GM12891 (cell line): ENCODE measurements at regions not wholly inside any gene's neighbourhood (a gene's known extent, or its start where the extent isn't known, plus 50 kb on each side); places are given as distances from the start of the nearest gene placed in this dataset.

Experiments
- DNase-seq: peaks from one replicate; pipeline ENCODE4 v3.0.0; 2011; ENCODE audit warnings: low spot score; ENCODE audit not compliant: insufficient read length
- FAIRE-seq: peaks from 2 replicates; lab custom pipeline; 2011; peaks lifted over from hg19 to GRCh38; lab: Jason Lieb, UNC
- PAX5 ChIP-seq: IDR thresholded peaks from 2 replicates; pipeline ENCODE4 v1.6.1; 2011; ENCODE audit warnings: low read length, moderate library complexity, mild to moderate bottlenecking; ENCODE audit not compliant: insufficient read depth, severe bottlenecking
- POLR2A ChIP-seq: IDR thresholded peaks from 2 replicates; pipeline ENCODE4 v1.6.1; 2011; ENCODE audit warnings: low read depth, low read length, control low read depth
- POLR2AphosphoS5 ChIP-seq: IDR thresholded peaks from 2 replicates; pipeline ENCODE4 v1.6.1; 2011; ENCODE audit warnings: low read depth, low read length, control low read depth
- POU2F2 ChIP-seq: IDR thresholded peaks from 2 replicates; pipeline ENCODE4 v1.6.1; 2011; ENCODE audit warnings: low read depth, mild to moderate bottlenecking, control low read depth, low read length, moderate library complexity
- SPI1 ChIP-seq: IDR thresholded peaks from 2 replicates; pipeline ENCODE4 v1.6.1; 2011; ENCODE audit warnings: low read depth, low read length, control low read depth
- TAF1 ChIP-seq: IDR thresholded peaks from 2 replicates; pipeline ENCODE4 v1.6.1; 2011; ENCODE audit warnings: low read depth, low read length, control low read depth

DNA sequence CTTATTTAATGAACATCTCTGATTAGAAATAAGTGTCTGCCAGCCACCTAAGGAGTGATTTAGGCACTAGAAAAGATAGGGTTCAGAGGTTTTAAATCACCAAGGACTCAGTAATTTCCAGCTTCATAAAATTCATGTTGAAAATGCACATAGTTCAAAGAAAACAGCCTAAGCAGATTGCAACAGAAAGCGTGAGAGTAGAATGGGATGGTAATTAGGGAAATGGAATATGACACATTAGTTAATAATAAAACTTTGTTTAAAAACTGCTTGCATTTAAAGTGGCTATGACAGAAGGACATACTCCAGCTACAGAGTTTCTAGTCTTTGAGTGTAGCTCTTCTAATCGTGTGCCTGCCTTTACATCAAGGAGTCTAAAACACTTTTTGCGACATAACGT lies 490.8 kb downstream of the TLE4 start:
- FAIRE-seq (no peak), DNase-seq (no peak)
- no peak for TF ChIP-seq SPI1
- no peak for TF ChIP-seq POLR2AphosphoS5
- no peak for TF ChIP-seq POLR2A
- no peak for TF ChIP-seq POU2F2
- no peak for TF ChIP-seq PAX5
- no peak for TF ChIP-seq TAF1

DNA sequence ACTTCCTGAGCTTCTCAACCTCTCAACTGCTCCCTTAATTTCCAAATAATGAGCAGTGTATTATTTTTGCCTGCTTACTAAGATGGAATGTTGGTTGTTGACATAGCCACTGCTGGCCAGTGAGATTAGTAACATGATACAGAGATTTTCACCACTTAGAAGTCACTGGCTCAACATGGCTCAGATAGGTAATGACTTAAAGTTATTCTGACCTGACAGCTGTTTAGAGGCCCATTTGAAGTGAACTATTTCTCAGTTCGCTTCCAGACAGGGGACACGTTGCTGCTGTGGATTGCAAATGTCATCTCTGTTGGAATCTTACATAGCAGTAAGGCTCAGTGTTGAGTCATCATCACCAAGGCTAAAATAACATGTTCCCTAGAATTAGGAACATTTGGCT lies 490.2 kb downstream of the TLE4 start:
- no peak for DNase-seq
- no peak for TF ChIP-seq PAX5
- no peak for FAIRE-seq

DNA sequence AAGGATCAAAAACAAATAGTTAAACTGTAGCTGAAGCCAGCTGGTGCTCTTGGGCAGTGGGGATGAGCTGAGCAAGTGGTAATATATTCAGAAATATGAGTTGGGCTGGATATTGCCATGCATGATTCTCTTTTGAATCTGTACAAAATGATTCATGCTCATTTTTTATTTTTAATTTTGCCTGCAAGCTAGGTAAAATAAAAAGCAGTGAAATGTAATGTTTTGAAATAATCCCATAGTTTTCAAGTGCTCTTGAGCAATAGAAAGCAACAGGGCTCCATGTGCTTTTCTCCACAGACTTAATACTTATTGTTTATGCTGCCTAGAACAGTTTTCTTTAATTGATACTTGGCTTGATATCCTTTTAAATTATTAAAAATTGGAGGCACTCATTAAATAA lies 489.3 kb downstream of the TLE4 start:
- no peak for DNase-seq
- no peak for FAIRE-seq
- no peak for TF ChIP-seq POU2F2

DNA sequence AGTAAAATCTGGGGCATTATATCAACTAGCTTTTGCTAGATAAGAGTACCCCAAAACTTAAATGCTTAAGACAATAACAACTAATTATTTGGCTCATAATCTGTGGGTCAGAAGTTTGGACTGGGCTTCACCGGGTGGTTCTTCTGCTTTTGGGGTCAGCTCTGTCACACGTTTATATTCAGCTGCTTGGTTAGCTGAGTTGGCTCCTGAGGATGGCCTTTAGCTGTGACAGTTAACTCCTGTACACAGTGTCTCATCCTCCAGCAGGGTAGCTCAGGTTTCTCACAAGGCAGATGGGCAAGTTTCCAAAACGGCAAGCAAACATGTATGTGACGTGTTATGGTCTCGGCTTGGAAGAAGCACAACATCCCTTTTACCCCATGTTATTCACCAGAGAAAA lies 488.2 kb downstream of the TLE4 start:
- no peak for FAIRE-seq
- TF ChIP-seq POLR2A (no peak), POU2F2 (no peak), PAX5 (no peak)
- DNase-seq: no peak

DNA sequence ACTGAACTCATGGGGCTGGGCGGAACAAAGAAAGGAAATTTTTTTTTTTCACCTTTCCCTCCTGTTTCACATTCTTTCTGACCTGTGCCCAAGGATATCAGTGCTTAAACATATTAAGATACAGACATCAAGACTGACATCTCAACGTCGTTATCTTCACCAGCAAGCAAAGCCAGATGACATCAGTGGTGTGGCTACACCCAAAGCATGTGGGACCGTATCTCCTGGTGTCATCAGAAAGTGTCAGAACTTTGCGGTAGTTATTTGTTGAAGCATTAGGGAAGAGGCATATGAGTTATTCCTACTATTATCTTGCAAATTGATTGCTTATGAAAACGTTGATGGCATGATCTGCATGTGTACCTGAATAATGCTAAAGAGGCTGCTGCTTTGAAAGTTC lies 487.4 kb downstream of the TLE4 start:
- FAIRE-seq: no peak
- TF ChIP-seq TAF1 (no peak), POLR2A (no peak), SPI1 (no peak)
- no peak for DNase-seq

DNA sequence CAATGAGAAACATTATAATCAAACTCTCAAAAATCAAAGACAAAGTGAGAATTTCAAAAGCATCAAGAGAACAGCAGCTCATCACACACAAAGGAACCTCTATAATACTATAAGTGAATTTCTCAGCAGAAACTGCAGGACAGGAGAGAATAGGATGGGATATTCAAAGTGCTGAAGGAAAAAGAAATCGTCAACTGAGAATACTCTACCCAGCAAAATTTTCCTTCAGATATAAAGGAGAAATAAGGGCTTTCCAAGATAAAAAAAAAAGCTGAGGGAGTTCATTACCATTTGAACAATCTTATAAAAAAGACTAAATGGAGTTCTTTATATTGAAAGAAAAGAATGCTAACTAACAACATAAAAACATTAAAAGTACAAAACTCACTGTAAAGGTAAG lies 481.1 kb downstream of the TLE4 start:
- TF ChIP-seq TAF1: no peak
- no peak for TF ChIP-seq PAX5
- no peak for TF ChIP-seq POLR2AphosphoS5
- TF ChIP-seq POLR2A: no peak
- no peak for TF ChIP-seq SPI1
- no peak for TF ChIP-seq POU2F2
- no peak for DNase-seq
- no peak for FAIRE-seq

DNA sequence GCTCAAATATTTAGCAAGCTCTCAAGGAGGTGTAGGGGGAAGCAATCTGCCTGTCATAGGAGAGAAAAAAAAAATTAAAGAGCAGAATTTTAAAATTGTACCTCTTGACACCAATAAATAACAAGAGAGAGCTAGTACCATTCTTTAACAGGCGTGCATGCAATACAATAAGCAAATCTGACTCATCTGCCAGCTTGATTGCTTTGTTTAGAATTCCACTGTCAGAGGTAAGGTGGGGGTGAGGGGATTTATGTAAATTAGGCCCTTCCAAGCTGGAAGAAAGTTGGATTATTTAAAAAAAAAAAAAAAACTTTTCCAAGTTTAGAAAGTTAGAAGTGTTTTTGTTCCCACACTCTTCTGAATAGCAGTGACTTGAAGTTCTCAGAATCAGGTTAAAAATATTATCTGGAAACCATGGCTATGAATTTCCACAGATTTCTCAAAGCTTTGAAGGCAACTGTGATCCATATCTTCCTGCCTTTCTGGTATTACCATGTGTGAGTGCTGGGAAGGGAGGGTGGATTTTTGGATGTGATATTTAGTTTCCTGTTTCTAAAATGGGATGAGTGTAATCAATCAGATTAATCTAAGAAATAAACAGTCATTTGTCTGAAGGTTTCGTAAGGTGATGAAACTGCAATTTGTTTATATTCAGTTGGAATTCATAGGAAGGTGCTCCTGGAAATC lies 477.5 kb downstream of the TLE4 start:
- DNase-seq (no peak), FAIRE-seq (no peak)
- TF ChIP-seq POU2F2: no peak
- TF ChIP-seq TAF1: no peak
- no peak for TF ChIP-seq SPI1
- TF ChIP-seq POLR2AphosphoS5: no peak
- TF ChIP-seq POLR2A: no peak
- TF ChIP-seq PAX5: no peak

DNA sequence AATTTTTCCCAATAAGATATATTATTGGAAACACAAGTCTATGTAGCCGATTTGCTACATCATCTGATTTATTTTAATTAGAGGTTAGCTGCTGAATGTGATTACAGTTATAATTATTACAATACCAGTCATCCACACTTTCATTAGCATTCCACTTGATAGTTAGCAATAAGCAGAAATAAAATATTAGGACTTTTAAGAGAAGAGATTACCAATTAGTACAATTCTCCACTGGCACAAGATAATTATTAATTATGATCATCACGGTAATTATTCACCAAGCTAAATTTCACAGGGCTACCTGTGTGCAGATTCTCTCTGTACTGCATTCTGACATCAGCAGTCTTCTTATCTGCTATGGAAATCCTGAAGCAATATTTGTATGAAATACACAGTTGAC lies 474.7 kb downstream of the TLE4 start:
- no peak for TF ChIP-seq POU2F2
- no peak for TF ChIP-seq TAF1
- no peak for TF ChIP-seq PAX5
- DNase-seq: no peak
- FAIRE-seq: no peak

DNA sequence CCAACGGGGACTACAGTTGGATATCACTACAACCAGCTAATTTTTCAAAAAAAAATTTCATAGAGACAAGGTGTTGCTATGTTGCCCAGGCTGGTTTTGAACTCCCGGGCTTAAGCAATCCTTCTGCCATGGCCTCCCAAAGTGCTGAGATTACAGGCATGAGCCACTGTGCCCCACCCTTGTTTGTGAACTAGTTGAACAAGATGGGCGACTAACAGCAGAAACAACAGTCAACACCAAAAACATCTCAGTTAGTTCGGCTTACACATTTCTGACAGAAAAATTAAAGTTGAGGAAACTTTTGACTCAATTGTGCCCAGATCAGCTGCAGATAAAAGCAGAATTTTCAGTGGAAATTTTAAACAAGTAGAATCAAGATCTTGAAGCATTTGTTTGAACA lies 470.1 kb downstream of the TLE4 start:
- FAIRE-seq (no peak), DNase-seq (no peak)
- TF ChIP-seq POU2F2 (no peak), SPI1 (no peak), TAF1 (no peak)

DNA sequence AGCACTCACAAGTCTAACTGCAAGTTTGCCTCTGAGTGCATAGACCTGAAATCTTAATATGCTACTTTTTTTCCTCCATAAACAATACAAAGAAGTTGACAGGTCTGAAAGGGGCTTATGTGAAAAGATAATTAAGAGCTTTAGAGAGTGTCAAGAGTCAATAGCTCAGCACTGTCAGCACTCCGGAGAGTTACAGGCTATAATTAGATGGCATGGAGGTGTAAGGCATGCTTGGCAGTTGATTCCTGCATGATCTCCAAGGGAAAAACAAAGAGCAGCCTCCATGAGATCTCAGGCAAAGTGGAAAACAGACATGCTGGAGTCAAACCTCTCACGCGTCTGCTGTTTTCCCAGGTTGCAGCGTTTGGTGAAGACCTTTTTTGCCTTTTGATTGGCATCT lies 468.7 kb downstream of the TLE4 start:
- DNase-seq (no peak), FAIRE-seq (no peak)
- TF ChIP-seq TAF1 (no peak), POLR2AphosphoS5 (no peak)

DNA sequence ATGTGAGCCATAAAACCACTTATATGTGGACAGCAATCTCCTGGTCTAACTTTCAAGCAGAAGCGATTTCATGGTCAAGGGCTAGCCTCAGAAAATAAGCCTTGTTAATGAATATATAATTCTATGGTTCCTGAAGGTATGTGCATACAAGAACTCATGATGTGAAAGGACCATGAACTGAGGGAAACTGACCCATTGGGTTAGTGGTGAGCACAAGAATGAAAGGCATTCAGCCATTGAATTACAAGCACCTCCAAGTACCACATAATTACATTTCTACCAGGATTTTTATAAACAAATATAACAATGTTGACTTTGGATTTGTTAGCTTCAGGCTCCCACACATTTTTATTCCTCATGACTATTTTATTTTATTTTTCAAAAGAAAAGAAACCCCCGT lies 459.0 kb downstream of the TLE4 start:
- TF ChIP-seq SPI1: no peak
- TF ChIP-seq TAF1: no peak
- no peak for TF ChIP-seq POU2F2
- TF ChIP-seq POLR2AphosphoS5: no peak
- TF ChIP-seq PAX5: no peak
- no peak for TF ChIP-seq POLR2A
- no peak for FAIRE-seq
- no peak for DNase-seq

DNA sequence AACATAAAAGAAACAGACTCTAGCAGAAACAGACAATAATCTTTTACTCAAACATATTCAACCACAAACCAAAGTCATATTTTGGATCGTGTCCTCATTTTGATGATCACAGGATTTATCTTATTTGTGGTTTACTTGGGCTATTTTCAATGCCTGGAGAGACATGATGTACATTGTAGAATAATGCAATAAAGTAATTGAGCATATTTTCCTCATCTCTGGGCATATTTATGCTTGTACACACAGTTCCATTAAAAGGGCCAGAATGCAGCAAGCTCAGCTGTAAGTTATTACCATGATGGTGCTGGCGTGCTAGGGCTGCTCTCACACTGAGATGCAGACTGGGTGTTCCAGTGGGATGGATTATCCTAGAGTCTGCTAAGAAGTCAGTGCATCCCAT lies 456.7 kb downstream of the TLE4 start:
- DNase-seq (no peak), FAIRE-seq (no peak)
- TF ChIP-seq PAX5 (no peak), TAF1 (no peak), SPI1 (no peak), POLR2A (no peak), POLR2AphosphoS5 (no peak), POU2F2 (no peak)
